ENCODE measurements at regions not wholly inside any gene's neighbourhood (a gene's known extent, or its start where the extent isn't known, plus 50 kb on each side); places are given as distances from the start of the nearest gene placed in this dataset.

- no peak overlapping the region for H3K4me3 Mint-ChIP-seq
Measured at GRCh38 chr4:184879271-184879670, 53.5 kb upstream of the ACSL1 start.

GRCh38 chr4:184882276-184882675 is 56.5 kb upstream of the ACSL1 start:
- H3K36me3 Mint-ChIP-seq (ENCODE audit: insufficient read depth) = no peaks in the 10 kb centered on the region
- no peak for ATAC-seq (replicated peaks; ENCODE audit: extremely low read depth, poor library complexity, severe bottlenecking)
- no peak for DNase-seq (ENCODE audit: low spot score in 2 of 2)
- no peaks in the 10 kb centered on the region for H3K9me3 Mint-ChIP-seq
- peaks cover 32% of the 10 kb centered on the region for H3K27me3 Mint-ChIP-seq
- H3K4me1 Mint-ChIP-seq = no peaks in the 10 kb centered on the region
- H3K27ac Mint-ChIP-seq (ENCODE audit: low read depth) = no peak overlapping the region
- H3K4me3 Mint-ChIP-seq = no peak overlapping the region

More at GRCh38 chr4:184879271-184879670, 53.5 kb upstream of the ACSL1 start:
- no peaks in the 10 kb centered on the region for H3K4me1 Mint-ChIP-seq
- H3K9me3 Mint-ChIP-seq = no peaks in the 10 kb centered on the region
- ATAC-seq (replicated peaks; ENCODE audit: extremely low read depth, poor library complexity, severe bottlenecking) (no peak), DNase-seq (ENCODE audit: low spot score in 2 of 2) (no peak)
- H3K27ac Mint-ChIP-seq (ENCODE audit: low read depth) = no peak overlapping the region
- peaks cover 25% of the 10 kb centered on the region for H3K27me3 Mint-ChIP-seq
- no peaks in the 10 kb centered on the region for H3K36me3 Mint-ChIP-seq (ENCODE audit: insufficient read depth)

GRCh38 chr4:184883024-184883423 is 57.3 kb upstream of the ACSL1 start:
- DNase-seq (ENCODE audit: low spot score in 2 of 2) = no peak
- no peaks in the 10 kb centered on the region for H3K9me3 Mint-ChIP-seq
- no peak overlapping the region for H3K4me3 Mint-ChIP-seq
- H3K27me3 Mint-ChIP-seq = peaks cover 39% of the 10 kb centered on the region
- no peak overlapping the region for H3K27ac Mint-ChIP-seq (ENCODE audit: low read depth)
- H3K36me3 Mint-ChIP-seq (ENCODE audit: insufficient read depth) = no peaks in the 10 kb centered on the region
- ATAC-seq (replicated peaks; ENCODE audit: extremely low read depth, poor library complexity, severe bottlenecking) = no peak
- no peaks in the 10 kb centered on the region for H3K4me1 Mint-ChIP-seq

- Mint-ChIP-seq H3K4me3 (no peak overlapping the region), H3K36me3 (ENCODE audit: insufficient read depth) (no peaks in the 10 kb centered on the region), H3K9me3 (no peaks in the 10 kb centered on the region), H3K27me3 (peaks cover 53% of the 10 kb centered on the region), H3K4me1 (no peaks in the 10 kb centered on the region), H3K27ac (ENCODE audit: low read depth) (no peak overlapping the region)
- ATAC-seq (replicated peaks; ENCODE audit: extremely low read depth, poor library complexity, severe bottlenecking) = no peak
- no peak for DNase-seq (ENCODE audit: low spot score in 2 of 2)
Measured at GRCh38 chr4:184884883-184885282, 59.1 kb upstream of the ACSL1 start.

GRCh38 chr4:184885602-184886001 is 59.8 kb upstream of the ACSL1 start:
- no peaks in the 10 kb centered on the region for H3K36me3 Mint-ChIP-seq (ENCODE audit: insufficient read depth)
- no peak overlapping the region for H3K4me3 Mint-ChIP-seq
- H3K27ac Mint-ChIP-seq (ENCODE audit: low read depth) = no peak overlapping the region
- no peaks in the 10 kb centered on the region for H3K4me1 Mint-ChIP-seq
- no peaks in the 10 kb centered on the region for H3K9me3 Mint-ChIP-seq
- no peak for ATAC-seq (replicated peaks; ENCODE audit: extremely low read depth, poor library complexity, severe bottlenecking)
- DNase-seq (ENCODE audit: low spot score in 2 of 2) = no peak
- peaks cover 54% of the 10 kb centered on the region for H3K27me3 Mint-ChIP-seq

GRCh38 chr4:184887333-184887732 is 61.6 kb upstream of the ACSL1 start:
- H3K27ac Mint-ChIP-seq (ENCODE audit: low read depth) = no peak overlapping the region
- H3K9me3 Mint-ChIP-seq = no peaks in the 10 kb centered on the region
- ATAC-seq (replicated peaks; ENCODE audit: extremely low read depth, poor library complexity, severe bottlenecking) (no peak), DNase-seq (ENCODE audit: low spot score in 2 of 2) (no peak)
- no peaks in the 10 kb centered on the region for H3K4me1 Mint-ChIP-seq
- H3K27me3 Mint-ChIP-seq = peaks cover 50% of the 10 kb centered on the region
- no peaks in the 10 kb centered on the region for H3K36me3 Mint-ChIP-seq (ENCODE audit: insufficient read depth)
- no peak overlapping the region for H3K4me3 Mint-ChIP-seq

GRCh38 chr4:184887947-184888346 is 62.2 kb upstream of the ACSL1 start:
- H3K36me3 Mint-ChIP-seq (ENCODE audit: insufficient read depth) = no peaks in the 10 kb centered on the region
- DNase-seq (ENCODE audit: low spot score in 2 of 2) (no peak), ATAC-seq (replicated peaks; ENCODE audit: extremely low read depth, poor library complexity, severe bottlenecking) (no peak)
- H3K9me3 Mint-ChIP-seq = no peaks in the 10 kb centered on the region
- H3K4me3 Mint-ChIP-seq = no peak overlapping the region
- no peaks in the 10 kb centered on the region for H3K4me1 Mint-ChIP-seq
- H3K27me3 Mint-ChIP-seq = peaks cover 44% of the 10 kb centered on the region
- no peak overlapping the region for H3K27ac Mint-ChIP-seq (ENCODE audit: low read depth)

- Mint-ChIP-seq H3K27me3 (peaks cover 57% of the 10 kb centered on the region), H3K36me3 (ENCODE audit: insufficient read depth) (no peaks in the 10 kb centered on the region), H3K4me3 (no peak overlapping the region), H3K9me3 (no peaks in the 10 kb centered on the region), H3K27ac (ENCODE audit: low read depth) (no peak overlapping the region), H3K4me1 (no peaks in the 10 kb centered on the region)
- DNase-seq (ENCODE audit: low spot score in 2 of 2) (no peak), ATAC-seq (replicated peaks; ENCODE audit: extremely low read depth, poor library complexity, severe bottlenecking) (no peak)
Measured at GRCh38 chr4:184889666-184890335, 64.0 kb upstream of the ACSL1 start.

- Mint-ChIP-seq H3K27me3 (peaks cover 62% of the 10 kb centered on the region), H3K27ac (ENCODE audit: low read depth) (no peak overlapping the region), H3K36me3 (ENCODE audit: insufficient read depth) (no peaks in the 10 kb centered on the region), H3K4me3 (no peak overlapping the region), H3K4me1 (no peaks in the 10 kb centered on the region), H3K9me3 (no peaks in the 10 kb centered on the region)
- ATAC-seq (replicated peaks; ENCODE audit: extremely low read depth, poor library complexity, severe bottlenecking) (no peak), DNase-seq (ENCODE audit: low spot score in 2 of 2) (no peak)
Measured at GRCh38 chr4:184890499-184890898, 64.7 kb upstream of the ACSL1 start.

- ATAC-seq (replicated peaks; ENCODE audit: extremely low read depth, poor library complexity, severe bottlenecking) (no peak), DNase-seq (ENCODE audit: low spot score in 2 of 2) (no peak)
- Mint-ChIP-seq H3K27me3 (peaks cover 67% of the 10 kb centered on the region), H3K9me3 (no peaks in the 10 kb centered on the region), H3K27ac (ENCODE audit: low read depth) (no peak overlapping the region), H3K4me3 (no peak overlapping the region), H3K36me3 (ENCODE audit: insufficient read depth) (no peaks in the 10 kb centered on the region), H3K4me1 (no peaks in the 10 kb centered on the region)
Measured at GRCh38 chr4:184891816-184892397, 66.1 kb upstream of the ACSL1 start.

GRCh38 chr4:184892999-184893398 is 67.2 kb upstream of the ACSL1 start:
- ATAC-seq (replicated peaks; ENCODE audit: extremely low read depth, poor library complexity, severe bottlenecking) = no peak
- H3K27me3 Mint-ChIP-seq = peaks cover 67% of the 10 kb centered on the region
- H3K36me3 Mint-ChIP-seq (ENCODE audit: insufficient read depth) = no peaks in the 10 kb centered on the region
- H3K27ac Mint-ChIP-seq (ENCODE audit: low read depth) = no peak overlapping the region
- no peak overlapping the region for H3K4me3 Mint-ChIP-seq
- no peaks in the 10 kb centered on the region for H3K9me3 Mint-ChIP-seq
- no peak for DNase-seq (ENCODE audit: low spot score in 2 of 2)
- H3K4me1 Mint-ChIP-seq = no peaks in the 10 kb centered on the region

- no peak for ATAC-seq (replicated peaks; ENCODE audit: extremely low read depth, poor library complexity, severe bottlenecking)
- H3K4me3 Mint-ChIP-seq = no peak overlapping the region
- H3K27ac Mint-ChIP-seq (ENCODE audit: low read depth) = no peak overlapping the region
Measured at GRCh38 chr4:184893801-184894571, 68.2 kb upstream of the ACSL1 start.

More at GRCh38 chr4:184893801-184894571, 68.2 kb upstream of the ACSL1 start:
- Mint-ChIP-seq H3K9me3 (no peaks in the 10 kb centered on the region), H3K36me3 (ENCODE audit: insufficient read depth) (no peaks in the 10 kb centered on the region), H3K27me3 (peaks cover 66% of the 10 kb centered on the region), H3K4me1 (no peaks in the 10 kb centered on the region)
- DNase-seq (ENCODE audit: low spot score in 2 of 2) = no peak
